ENCODE measurements at regions not wholly inside any gene's neighbourhood (a gene's known extent, or its start where the extent isn't known, plus 50 kb on each side); places are given as distances from the start of the nearest gene placed in this dataset.
"Not testable (repeated sequence)": the region's sequence is repeated elsewhere in the genome, so short reads cannot be mapped to it uniquely, and the experiment has no call there.

GRCh38 chr18:70578480-70578879, 289.6 kb downstream of the SOCS6 start:
- H3K27ac ChIP-seq = no peak overlapping the region
- H3K27me3 ChIP-seq = no peaks in the 10 kb centered on the region
- DNase-seq (no peak), ATAC-seq (no peak)
- H3K4me1 ChIP-seq = no peaks in the 10 kb centered on the region
- intact Hi-C loops (cut with DNase I) = no loop called here
- no peak overlapping the region for H3K4me3 ChIP-seq
- TF ChIP-seq POLR2A (IDR thresholded peaks at IDR 0.05) = no peak
- no peaks in the 10 kb centered on the region for H3K9me3 ChIP-seq
- WGBS (ENCODE audit: insufficient coverage, low coverage, low lambda C conversion rate, missing lambda C conversion rate) = 33% methylated on average over 6 of the region's 6 CpGs
- H3K36me3 ChIP-seq = no peaks in the 10 kb centered on the region

- H3K27me3 ChIP-seq = no peaks in the 10 kb centered on the region
- no peaks in the 10 kb centered on the region for H3K9me3 ChIP-seq
- DNase-seq = no peak
- intact Hi-C loops (cut with DNase I) = no loop called here
- WGBS (ENCODE audit: insufficient coverage, low coverage, low lambda C conversion rate, missing lambda C conversion rate) = 60% methylated on average over 4 of the region's 4 CpGs
- no peak overlapping the region for H3K27ac ChIP-seq
- no peak overlapping the region for H3K4me3 ChIP-seq
- H3K4me1 ChIP-seq = no peaks in the 10 kb centered on the region
- no peak for TF ChIP-seq POLR2A (IDR thresholded peaks at IDR 0.05)
- no peak for TF ChIP-seq CTCF (IDR thresholded peaks at IDR 0.05)
- no peak for ATAC-seq
- no peaks in the 10 kb centered on the region for H3K36me3 ChIP-seq
Measured at GRCh38 chr18:70577023-70577420, 288.2 kb downstream of the SOCS6 start.

- TF ChIP-seq CTCF (IDR thresholded peaks at IDR 0.05) (no peak), POLR2A (IDR thresholded peaks at IDR 0.05) (no peak)
- Histone ChIP-seq H3K27me3 (no peaks in the 10 kb centered on the region), H3K9me3 (no peaks in the 10 kb centered on the region), H3K27ac (no peak overlapping the region), H3K4me1 (no peaks in the 10 kb centered on the region), H3K36me3 (no peaks in the 10 kb centered on the region), H3K4me3 (no peak overlapping the region)
- no peak for DNase-seq
- no peak for ATAC-seq
- WGBS (ENCODE audit: insufficient coverage, low coverage, low lambda C conversion rate, missing lambda C conversion rate) = 49% methylated on average over 9 of the region's 9 CpGs
- intact Hi-C loops (cut with DNase I) = no loop called here
Measured at GRCh38 chr18:70576276-70577022, 287.6 kb downstream of the SOCS6 start.

- H3K36me3 ChIP-seq; ATAC-seq; H3K4me1 ChIP-seq; intact Hi-C loops (cut with DNase I); H3K27ac ChIP-seq; DNase-seq; H3K4me3 ChIP-seq; H3K9me3 ChIP-seq; H3K27me3 ChIP-seq: not testable (repeated sequence)
Measured at GRCh38 chr18:70574951-70575350, 286.1 kb downstream of the SOCS6 start.

- H3K27me3 ChIP-seq; DNase-seq; H3K9me3 ChIP-seq; H3K4me1 ChIP-seq; H3K4me3 ChIP-seq; H3K36me3 ChIP-seq; intact Hi-C loops (cut with DNase I); ATAC-seq; H3K27ac ChIP-seq: not testable (repeated sequence)
- 83% methylated on average over 1 of the region's 24 CpGs for WGBS (ENCODE audit: insufficient coverage, low coverage, low lambda C conversion rate, missing lambda C conversion rate)
Measured at GRCh38 chr18:70569647-70570046, 280.8 kb downstream of the SOCS6 start.

- TF ChIP-seq CTCF (IDR thresholded peaks at IDR 0.05) = no peak
- no peak for TF ChIP-seq POLR2A (IDR thresholded peaks at IDR 0.05)
Measured at GRCh38 chr18:70559446-70559845, 270.6 kb downstream of the SOCS6 start.

More at GRCh38 chr18:70559446-70559845, 270.6 kb downstream of the SOCS6 start:
- no peaks in the 10 kb centered on the region for H3K36me3 ChIP-seq
- no peaks in the 10 kb centered on the region for H3K9me3 ChIP-seq
- no peaks in the 10 kb centered on the region for H3K4me1 ChIP-seq
- no peak overlapping the region for H3K4me3 ChIP-seq
- ATAC-seq (no peak), DNase-seq (no peak)
- intact Hi-C loops (cut with DNase I) = no loop called here
- H3K27ac ChIP-seq = no peak overlapping the region
- H3K27me3 ChIP-seq = no peaks in the 10 kb centered on the region
- 26% methylated on average over 2 of the region's 2 CpGs for WGBS (ENCODE audit: insufficient coverage, low coverage, low lambda C conversion rate, missing lambda C conversion rate)

All from right lobe of liver (tissue), 6 donors.